ENCODE measurements at regions not wholly inside any gene's neighbourhood (a gene's known extent, or its start where the extent isn't known, plus 50 kb on each side); places are given as distances from the start of the nearest gene placed in this dataset.

GRCh38 chr22:49032821-49033220, 794.9 kb downstream of the BRD1 start:
- no peak overlapping the region for H3K27ac ChIP-seq

DNA sequence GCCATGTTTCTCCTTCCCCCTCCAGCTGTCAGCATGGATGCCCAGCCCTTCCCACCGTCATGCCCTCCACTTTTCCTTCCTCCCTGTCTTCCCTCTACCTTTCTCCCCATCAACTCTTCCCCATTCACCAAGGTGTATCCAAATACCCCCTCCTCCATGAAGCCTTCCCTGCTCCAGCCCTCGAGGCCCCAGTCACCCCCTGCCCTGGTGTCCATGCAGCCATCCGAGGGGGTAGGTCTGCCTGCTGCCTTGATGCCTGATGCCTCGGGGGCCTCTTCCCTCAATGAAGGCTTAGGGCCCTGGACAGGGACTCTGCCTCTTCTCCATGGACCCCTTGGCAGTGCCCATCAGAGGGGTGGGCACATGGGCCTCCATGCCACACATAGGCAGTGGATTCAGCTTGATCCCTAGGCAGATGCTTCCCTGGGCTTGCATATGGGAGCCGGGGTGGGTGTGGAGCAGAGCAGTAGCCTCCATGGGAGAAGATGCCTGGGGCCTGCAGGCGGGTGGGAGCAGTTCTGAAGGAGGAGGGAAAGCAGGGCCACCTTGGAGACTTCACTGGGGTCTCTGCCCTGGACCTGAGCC, 795.8 kb downstream of the BRD1 start:
- no peak for TF ChIP-seq CTCF (conservative IDR thresholded peaks at IDR 0.05)
- H3K27ac ChIP-seq, result no peak overlapping the region

More at GRCh38 chr22:49032821-49033220, 794.9 kb downstream of the BRD1 start:
- TF ChIP-seq CTCF (conservative IDR thresholded peaks at IDR 0.05), result no peak

DNA sequence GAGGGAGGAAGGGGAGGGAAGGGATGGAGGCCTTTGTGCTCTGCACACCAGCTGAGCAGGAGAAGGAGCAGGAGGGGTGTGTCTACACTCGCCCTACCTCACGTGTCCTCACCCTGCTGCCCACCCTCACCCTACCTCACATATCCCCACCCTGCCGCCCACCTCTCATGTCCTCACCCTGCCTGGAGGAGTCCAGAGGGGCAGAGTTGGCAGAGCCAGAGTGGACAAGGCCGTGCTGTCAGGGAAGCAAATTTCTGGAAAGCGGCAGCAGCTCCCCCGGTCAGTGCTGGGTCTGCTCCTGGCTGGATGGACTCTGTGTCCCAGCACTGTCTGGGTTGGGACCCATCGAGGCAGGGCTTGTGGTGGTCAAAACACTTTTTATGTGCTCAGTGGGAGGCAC, 799.6 kb downstream of the BRD1 start:
- TF ChIP-seq CTCF (conservative IDR thresholded peaks at IDR 0.05), result no peak
- H3K27ac ChIP-seq, result no peak overlapping the region

GRCh38 chr22:49027368-49027670, 800.4 kb downstream of the BRD1 start:
- no peak for TF ChIP-seq CTCF (conservative IDR thresholded peaks at IDR 0.05)
- H3K27ac ChIP-seq, result no peak overlapping the region

DNA sequence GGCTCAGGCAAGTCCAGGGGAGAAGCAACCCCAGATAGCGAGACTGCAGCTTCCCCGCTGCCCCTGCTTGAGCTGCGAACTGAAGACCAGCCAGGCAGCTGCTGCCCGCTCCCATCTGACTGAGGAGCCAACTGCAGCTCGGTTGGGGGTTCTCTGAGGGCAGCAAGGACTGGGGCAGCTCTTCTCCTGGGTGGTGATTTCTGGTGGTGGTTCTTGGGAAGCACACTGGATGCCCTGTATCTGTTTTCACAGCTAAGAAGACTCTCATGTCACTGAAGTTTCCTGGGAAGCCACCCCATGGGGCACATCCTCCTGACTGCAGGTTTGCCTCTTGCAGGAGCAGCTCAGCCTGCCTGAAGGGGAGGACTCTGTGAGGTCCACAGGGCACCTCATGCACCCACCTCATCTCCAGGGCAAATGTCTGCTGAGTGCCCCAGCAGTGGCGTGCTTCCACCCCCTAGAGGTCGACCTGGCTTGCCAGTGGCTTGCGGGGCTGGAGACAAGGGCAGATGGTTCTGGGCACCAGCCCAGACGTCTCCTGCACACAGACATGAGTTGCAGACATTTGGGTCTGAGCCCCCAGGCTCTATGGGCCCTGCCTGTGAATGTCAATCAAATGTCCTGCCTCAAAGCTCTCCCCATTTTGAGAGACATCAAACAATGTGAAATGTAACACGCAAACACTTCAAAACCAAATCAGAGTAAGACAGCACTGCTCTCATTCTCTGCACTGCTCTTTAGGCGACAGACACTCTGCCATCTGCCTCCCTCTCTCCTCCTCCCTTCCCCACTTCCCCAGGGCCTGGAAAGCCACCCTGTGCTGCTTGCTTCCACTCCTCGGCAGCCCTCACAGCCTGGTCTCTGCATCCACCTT, 800.9 kb downstream of the BRD1 start:
- no peak overlapping the region for H3K27ac ChIP-seq
- peak; percentile 48 for TF ChIP-seq CTCF (conservative IDR thresholded peaks at IDR 0.05)

- TF ChIP-seq CTCF (conservative IDR thresholded peaks at IDR 0.05), result no peak
These were observed 801.7 kb downstream of the BRD1 start for GRCh38 chr22:49025791-49026493.

DNA sequence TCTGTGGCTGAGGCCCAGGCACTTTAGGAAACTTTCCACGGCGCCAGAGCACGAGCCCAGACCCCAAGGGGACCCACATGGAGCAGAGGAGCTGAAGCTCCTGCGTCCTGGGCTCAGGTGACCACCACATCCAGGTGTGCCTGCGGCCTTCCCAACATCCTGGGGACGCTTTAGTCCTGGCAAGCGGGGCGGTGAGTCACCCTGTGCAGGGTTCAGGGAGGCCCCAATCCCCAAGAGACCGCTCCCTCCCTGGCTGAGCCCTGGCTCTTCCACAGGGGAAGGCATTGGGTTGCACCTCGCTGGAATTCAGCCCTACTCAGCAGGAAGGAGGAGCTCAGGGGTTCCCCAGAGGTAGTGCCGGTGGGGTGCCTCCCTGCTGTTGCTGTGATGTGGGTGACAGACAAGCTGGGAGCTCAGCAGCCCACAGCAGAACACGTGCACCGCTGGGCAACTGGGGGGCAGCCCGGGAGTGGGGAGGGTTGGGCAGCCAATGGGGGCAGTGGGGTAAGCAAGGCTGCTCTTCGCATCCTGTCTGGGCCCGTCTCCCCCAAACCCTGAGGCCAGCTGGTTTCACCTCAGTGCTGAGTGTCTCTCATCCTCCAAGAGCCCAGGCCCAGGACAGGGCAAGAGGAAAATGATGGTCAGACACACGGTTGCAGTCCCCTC, 802.8 kb downstream of the BRD1 start:
- TF ChIP-seq CTCF (conservative IDR thresholded peaks at IDR 0.05), result no peak

More at GRCh38 chr22:49025791-49026493, 801.7 kb downstream of the BRD1 start:
- H3K27ac ChIP-seq, result no peak overlapping the region

More for the DNA sequence above, 802.8 kb downstream of the BRD1 start:
- H3K27ac ChIP-seq, result no peak overlapping the region

All from VCaP (cell line).